ENCODE measurements at regions not wholly inside any gene's neighbourhood (a gene's known extent, or its start where the extent isn't known, plus 50 kb on each side); places are given as distances from the start of the nearest gene placed in this dataset.
A peak's percentile ranks its signal among the peaks of the same experiment; 100 is the strongest.
"Not testable (repeated sequence)": the region's sequence is repeated elsewhere in the genome, so short reads cannot be mapped to it uniquely, and the experiment has no call there.

DNA sequence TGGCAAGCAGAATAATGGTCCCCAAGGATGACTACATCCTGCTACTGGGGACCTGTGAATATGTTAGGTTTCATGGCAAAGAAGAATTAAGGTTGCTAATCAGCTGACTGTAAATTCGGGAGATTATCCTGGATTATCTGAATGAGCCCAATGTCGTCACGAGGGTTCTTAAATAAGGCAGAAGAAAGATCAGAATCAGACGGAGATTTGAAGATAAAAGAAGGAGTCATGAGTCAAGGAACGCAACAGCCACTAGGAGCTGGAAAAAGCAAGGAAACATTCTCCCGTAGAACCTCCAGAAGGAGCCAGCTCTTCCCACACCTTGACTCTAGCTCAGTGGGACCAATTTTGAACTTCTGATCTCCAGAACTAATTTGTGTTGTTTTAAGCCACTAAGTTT lies 82.9 kb upstream of the APBB1IP start:
- Mint-ChIP-seq H3K4me3 (no peak overlapping the region), H3K4me1 (peaks cover 7% of the 10 kb centered on the region)
- no peak for ATAC-seq

DNA sequence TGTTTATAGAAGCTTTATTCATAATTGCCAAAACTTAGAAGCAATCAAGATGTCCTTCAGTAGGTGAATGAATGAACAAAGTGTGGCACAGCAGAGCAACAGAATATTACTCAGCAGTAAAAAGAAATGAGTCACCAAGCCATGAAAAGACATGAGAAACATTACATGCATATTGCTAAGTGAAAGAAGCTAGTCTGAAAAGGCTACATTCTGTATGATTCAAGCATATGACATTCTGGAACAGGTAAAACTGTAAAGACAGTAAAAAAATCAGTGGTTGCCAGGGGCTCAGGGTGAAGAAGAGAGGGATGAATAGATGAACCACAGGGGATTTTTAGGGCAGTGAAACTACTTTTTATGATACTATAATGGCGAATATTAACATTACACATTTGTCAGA lies 80.9 kb upstream of the APBB1IP start:
- H3K27ac Mint-ChIP-seq, result peak overlapping the region in 1 of 2 donors; percentile 15
- H3K4me1 Mint-ChIP-seq, result peaks cover 7% of the 10 kb centered on the region
- H3K27me3 Mint-ChIP-seq, result no peaks in the 10 kb centered on the region
- DNase-seq (no peak), ATAC-seq (peak; percentile 94)
- H3K4me3 Mint-ChIP-seq, result no peak overlapping the region
- no peaks in the 10 kb centered on the region for H3K9me3 Mint-ChIP-seq

More for the DNA sequence above, 82.9 kb upstream of the APBB1IP start:
- Mint-ChIP-seq H3K27ac (no peak overlapping the region), H3K27me3 (no peaks in the 10 kb centered on the region), H3K9me3 (no peaks in the 10 kb centered on the region)
- DNase-seq, result no peak

DNA sequence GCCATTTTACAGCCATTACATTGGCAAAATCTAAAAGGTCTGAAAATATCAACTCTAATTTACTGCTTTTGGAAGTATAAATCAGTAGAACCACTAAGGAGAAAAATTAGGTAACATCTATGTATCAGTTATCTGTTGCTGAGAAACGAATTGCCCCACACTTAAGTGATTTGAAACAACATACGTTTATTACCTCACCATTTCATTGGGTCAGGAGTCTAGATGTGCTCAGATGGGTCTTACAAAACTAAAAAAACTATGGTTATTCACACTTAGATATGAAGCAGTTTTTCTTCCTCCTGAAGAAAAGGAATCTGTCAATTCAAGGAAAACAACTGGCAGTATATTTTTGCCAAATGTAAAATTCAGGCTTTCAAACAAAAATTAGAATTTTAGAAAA lies 80.1 kb upstream of the APBB1IP start:
- ATAC-seq (no peak), DNase-seq (no peak)
- Mint-ChIP-seq H3K9me3 (no peaks in the 10 kb centered on the region), H3K27me3 (no peaks in the 10 kb centered on the region), H3K27ac (no peak overlapping the region), H3K4me3 (no peak overlapping the region), H3K4me1 (peaks cover 7% of the 10 kb centered on the region)

DNA sequence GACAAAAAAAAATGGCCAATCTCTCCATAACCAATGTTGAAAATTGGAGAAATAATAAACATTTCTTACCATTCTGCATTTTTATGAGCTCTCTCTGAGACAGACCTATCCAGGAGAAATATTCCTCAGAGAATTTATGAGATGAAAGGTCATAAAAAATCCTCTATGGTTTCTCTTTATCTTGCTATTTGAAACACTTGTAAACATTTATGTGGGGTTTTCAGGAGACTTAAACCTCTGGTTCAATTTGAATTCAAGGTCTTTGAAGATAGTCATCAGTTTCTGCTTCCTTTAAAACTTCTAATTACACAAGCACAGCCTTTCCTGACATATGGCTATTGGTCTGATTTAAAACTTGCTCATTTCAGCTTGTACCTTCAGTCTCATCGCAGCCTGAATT lies 78.5 kb upstream of the APBB1IP start:
- no peak overlapping the region for H3K27ac Mint-ChIP-seq
- H3K9me3 Mint-ChIP-seq, result no peaks in the 10 kb centered on the region
- H3K4me3 Mint-ChIP-seq, result no peak overlapping the region
- ATAC-seq (no peak), DNase-seq (no peak)
- peaks cover 7% of the 10 kb centered on the region for H3K4me1 Mint-ChIP-seq
- H3K27me3 Mint-ChIP-seq, result no peaks in the 10 kb centered on the region

DNA sequence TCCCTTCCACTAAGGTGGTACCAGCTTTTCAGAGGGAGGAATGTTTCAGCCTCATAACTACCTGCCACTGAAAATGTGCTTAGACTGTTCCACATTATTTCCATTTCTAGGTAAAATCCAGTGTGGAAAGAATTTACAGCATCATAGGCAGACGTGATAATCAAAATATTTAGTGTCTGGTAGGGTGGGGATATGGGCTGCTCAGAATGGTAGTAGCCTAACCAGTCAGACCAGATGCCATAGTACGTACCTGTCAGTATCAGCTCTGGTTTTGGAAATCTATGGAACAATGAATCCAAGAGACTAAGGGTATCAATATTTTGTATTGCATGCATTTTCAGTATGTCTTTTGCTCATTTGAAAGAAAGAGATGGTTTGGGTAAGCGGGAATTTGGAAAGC lies 76.8 kb upstream of the APBB1IP start:
- no peak for ATAC-seq
- H3K27me3 Mint-ChIP-seq, result no peaks in the 10 kb centered on the region
- H3K9me3 Mint-ChIP-seq, result no peaks in the 10 kb centered on the region
- DNase-seq, result no peak
- no peak overlapping the region for H3K4me3 Mint-ChIP-seq
- peaks cover 7% of the 10 kb centered on the region for H3K4me1 Mint-ChIP-seq
- H3K27ac Mint-ChIP-seq, result no peak overlapping the region

DNA sequence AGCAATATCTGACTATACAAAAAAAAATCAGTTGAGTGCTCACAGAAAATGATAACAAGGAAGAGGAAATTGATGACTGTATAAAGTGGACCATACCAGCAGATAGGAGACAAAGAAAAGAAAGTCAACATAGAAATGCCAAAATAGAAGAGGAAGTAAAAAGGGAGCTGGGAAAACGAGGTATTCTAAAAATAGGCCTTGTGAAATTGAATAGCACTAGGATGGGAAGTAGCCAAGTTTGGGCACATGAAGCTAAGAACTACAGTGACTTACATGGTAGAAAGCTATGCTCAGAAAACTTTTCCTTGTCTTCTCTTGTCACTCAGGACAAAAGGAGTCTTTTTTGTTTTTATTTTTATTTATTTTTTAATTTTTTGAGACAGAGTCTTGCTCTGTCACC lies 76.2 kb upstream of the APBB1IP start:
- no peak overlapping the region for H3K4me3 Mint-ChIP-seq
- ATAC-seq (no peak), DNase-seq (no peak)
- H3K27ac Mint-ChIP-seq, result no peak overlapping the region
- peaks cover 0 to 1% of the 10 kb centered on the region in 2 donors for H3K9me3 Mint-ChIP-seq
- H3K27me3 Mint-ChIP-seq, result no peaks in the 10 kb centered on the region
- peaks cover 6% of the 10 kb centered on the region for H3K4me1 Mint-ChIP-seq

DNA sequence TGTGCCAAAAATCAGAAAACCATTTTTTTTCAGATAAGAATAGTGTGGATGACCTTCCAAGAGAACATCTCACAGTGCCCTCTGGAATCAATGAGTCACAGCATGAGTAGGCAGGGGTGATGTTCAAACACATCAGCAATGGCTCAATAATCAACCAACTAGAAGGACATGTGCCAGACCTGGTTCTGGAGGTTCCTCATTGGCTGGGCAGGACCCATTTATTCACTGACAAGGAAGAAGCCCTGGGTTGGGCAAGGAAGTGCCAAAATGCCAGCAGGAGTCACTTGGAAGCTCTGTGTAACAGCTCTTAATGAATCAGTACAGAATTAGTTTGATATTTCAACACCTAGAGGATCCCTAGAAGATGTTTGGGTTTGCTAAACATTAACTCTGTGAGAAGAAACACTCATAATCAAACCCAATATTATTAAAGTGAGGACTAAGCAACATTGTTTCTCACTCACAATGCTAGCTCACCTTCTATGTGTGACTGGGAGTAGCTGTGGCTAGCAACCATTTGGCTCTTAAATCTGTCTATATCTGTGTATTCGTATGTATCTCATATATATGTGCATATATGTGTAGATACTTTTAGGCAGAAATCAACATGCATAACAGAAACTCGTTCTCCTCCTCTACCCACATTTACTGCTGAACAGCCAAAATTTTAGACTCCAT lies 72.3 kb upstream of the APBB1IP start:
- ATAC-seq (no peak), DNase-seq (no peak)
- Mint-ChIP-seq H3K27ac (no peak overlapping the region), H3K27me3 (no peaks in the 10 kb centered on the region), H3K4me3 (no peak overlapping the region), H3K9me3 (peaks cover 0 to 9% of the 10 kb centered on the region in 2 donors), H3K4me1 (no peaks in the 10 kb centered on the region)

DNA sequence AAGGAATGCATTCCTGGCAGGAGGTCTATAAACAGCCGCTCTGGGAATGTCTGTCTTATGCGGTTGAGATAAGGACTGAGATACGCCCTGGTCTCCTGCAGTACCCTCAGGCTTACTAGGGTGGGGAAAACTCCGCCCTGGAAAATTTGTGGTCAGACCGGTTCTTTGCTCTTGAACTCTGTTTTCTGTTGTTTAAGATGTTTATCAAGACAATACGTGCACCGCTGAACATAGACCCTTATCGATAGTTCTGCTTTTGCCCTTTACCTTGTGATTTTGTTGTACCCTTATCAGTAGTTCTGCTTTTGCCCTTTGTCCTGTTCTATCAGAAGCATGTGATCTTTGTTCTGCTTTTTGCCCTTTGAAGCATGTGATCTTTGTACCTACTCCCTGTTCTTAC lies 71.1 kb upstream of the APBB1IP start:
- ATAC-seq, H3K27ac Mint-ChIP-seq, H3K4me1 Mint-ChIP-seq, H3K27me3 Mint-ChIP-seq, H3K4me3 Mint-ChIP-seq, H3K9me3 Mint-ChIP-seq, DNase-seq: not testable (repeated sequence)

DNA sequence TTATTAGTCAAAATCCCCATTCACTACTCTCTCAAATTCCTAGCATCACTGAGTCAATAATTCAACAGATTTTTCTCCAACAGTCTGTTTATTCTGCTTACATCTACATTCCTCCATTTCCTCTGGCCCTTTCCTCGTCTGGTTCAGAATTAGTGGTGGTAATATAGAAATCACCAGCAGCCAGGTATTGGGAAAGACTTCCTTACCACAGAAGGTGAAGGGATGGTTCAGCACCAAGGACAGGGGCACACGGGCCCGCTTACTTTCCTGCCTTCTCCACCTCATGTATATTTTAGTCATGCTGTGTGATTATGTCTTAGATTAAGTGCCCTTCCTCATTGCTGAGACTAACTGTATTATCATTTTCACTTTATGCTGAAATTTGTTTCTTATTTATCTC lies 70.4 kb upstream of the APBB1IP start:
- Mint-ChIP-seq H3K4me1 (no peaks in the 10 kb centered on the region), H3K27me3 (no peaks in the 10 kb centered on the region), H3K9me3 (peaks cover 0 to 9% of the 10 kb centered on the region in 2 donors), H3K4me3 (no peak overlapping the region), H3K27ac (no peak overlapping the region)
- ATAC-seq, result no peak
- DNase-seq, result no peak

DNA sequence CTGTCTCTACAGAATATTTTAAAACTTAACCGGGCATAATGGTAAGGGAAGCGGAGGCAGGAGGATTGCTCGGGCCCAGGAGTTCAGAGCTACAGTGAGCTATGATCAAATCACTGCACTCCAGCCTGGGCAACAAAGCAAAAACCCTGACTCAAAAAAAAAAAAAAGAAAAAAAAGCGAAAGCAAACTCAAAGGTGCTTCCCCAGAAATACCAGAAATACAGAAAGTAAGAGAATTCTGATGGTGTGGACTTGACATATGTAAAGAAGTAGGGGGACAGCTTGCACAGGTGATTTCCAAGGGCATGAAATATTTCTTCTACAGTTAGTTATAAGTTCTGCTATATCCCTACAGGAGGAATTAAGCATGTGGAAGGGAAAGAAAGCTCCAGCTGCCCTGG lies 69.7 kb upstream of the APBB1IP start:
- no peaks in the 10 kb centered on the region for H3K27me3 Mint-ChIP-seq
- no peak for DNase-seq
- no peak for ATAC-seq
- H3K4me1 Mint-ChIP-seq, result no peaks in the 10 kb centered on the region
- peaks cover 0 to 9% of the 10 kb centered on the region in 2 donors for H3K9me3 Mint-ChIP-seq
- H3K27ac Mint-ChIP-seq, result no peak overlapping the region
- no peak overlapping the region for H3K4me3 Mint-ChIP-seq

DNA sequence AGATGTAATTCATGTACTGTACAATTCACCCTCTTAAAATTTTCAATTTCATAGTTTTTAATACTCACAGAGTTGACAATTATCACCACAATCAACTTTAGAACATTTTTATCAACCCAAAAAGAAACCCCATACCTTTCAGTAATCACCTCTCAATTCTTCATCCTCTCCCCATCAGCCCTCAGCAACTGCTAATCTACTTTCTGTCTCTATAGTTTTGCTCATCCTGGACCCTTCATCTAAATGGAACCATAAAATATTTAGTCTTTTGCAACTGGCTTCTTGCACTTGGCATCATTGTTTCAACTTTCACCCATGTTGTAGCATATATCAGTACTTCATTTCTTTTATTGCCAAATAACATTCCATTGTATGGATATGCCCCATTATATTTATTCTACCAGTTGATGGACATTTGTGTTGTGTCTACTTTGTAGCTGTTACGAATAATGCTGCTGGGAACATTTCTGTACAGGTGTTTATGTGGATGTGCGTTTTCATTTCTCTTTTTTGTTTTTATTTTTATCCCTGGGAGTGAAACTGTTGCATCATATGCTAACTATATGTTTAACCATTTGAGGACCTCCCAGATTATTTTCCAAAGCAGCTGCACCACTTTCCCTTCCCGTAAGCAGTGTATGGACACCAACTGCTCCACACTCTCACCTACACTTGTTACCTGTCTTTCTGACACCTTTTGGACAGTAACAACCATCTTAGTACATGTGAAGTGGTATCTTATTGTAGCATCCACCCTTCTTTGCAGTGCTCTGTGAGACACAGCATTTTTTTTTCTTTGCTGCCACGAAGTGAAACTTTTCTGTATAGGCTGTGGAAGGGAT lies 65.4 kb upstream of the APBB1IP start:
- ATAC-seq (no peak), DNase-seq (no peak)
- peaks cover under 1 to 5% of the 10 kb centered on the region in 2 donors for H3K9me3 Mint-ChIP-seq
- no peak overlapping the region for H3K4me3 Mint-ChIP-seq
- H3K27me3 Mint-ChIP-seq, result no peaks in the 10 kb centered on the region
- H3K4me1 Mint-ChIP-seq, result no peaks in the 10 kb centered on the region
- H3K27ac Mint-ChIP-seq, result no peak overlapping the region

DNA sequence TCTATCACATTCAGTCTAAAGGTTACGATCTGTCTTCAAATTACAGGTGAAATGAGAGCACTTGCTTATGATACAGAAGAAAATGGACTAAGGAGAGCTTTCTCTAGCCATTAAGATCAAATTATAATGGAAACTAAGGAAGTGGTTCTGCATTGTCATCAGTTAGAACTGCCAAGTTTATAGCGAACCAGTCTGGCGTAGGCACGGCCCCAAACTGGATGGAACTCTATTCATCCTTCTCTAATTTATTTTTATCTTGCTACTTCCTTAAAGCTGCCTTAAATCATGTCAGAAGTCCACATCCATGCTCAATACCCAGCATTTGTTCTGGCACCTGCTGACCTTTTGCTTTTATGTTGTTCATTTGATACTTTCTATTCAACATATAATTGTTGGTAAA lies 63.7 kb upstream of the APBB1IP start:
- Mint-ChIP-seq H3K27me3 (no peaks in the 10 kb centered on the region), H3K4me1 (no peaks in the 10 kb centered on the region), H3K9me3 (peaks cover 0 to 5% of the 10 kb centered on the region in 2 donors), H3K27ac (no peak overlapping the region), H3K4me3 (no peak overlapping the region)
- DNase-seq, result no peak
- no peak for ATAC-seq

DNA sequence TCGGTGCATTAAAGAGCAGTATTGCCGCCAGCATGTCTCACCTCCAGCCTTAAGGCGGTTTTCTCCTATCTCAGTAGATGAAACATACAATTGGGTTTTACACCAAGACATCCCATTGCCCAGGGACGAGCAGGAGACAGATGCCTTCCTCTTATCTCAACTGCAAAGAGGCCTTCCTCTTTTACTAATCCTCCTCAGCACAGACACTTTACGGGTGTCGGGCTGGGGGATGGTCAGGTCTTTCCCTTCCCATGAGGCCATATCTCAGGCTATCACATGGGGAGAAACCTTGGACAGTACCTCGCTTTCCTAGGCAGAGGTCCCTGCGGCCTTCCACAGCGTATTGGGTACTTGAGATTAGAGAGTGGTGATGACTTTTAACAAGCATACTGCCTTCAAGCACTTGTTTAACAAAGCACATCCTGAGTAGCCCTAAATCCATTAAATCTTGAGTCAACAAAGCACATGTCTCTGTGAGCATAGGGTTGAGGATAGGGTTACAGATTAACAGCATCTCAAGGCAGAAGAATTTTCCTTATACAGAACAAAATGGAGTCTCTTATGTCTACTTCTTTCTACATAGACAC lies 60.8 kb upstream of the APBB1IP start:
- not testable (repeated sequence) for ATAC-seq, H3K4me1 Mint-ChIP-seq, H3K27me3 Mint-ChIP-seq, DNase-seq, H3K9me3 Mint-ChIP-seq, H3K27ac Mint-ChIP-seq, H3K4me3 Mint-ChIP-seq

DNA sequence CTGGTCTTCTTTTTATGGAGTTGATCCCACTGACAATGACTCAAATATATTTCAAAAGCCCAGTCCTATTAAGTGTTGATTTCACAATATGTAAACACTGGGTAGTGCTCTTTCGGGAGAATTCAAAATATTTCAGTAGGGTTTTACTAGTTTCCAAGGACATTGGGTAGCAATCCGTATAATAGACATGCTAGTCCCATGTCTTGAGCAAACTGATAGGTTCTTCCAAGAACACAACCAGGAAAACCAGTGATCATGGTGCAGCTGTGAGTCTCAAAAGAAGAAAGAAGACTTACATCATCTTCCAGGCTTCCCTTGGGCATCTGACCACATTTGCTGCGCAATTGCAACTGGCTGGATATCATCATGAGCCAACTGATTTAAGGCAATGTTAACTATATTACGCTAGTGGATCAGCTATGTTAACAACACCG lies 59.3 kb upstream of the APBB1IP start:
- Mint-ChIP-seq H3K27me3 (no peaks in the 10 kb centered on the region), H3K9me3 (peaks cover 0 to 5% of the 10 kb centered on the region in 2 donors)
- no peak for DNase-seq

DNA sequence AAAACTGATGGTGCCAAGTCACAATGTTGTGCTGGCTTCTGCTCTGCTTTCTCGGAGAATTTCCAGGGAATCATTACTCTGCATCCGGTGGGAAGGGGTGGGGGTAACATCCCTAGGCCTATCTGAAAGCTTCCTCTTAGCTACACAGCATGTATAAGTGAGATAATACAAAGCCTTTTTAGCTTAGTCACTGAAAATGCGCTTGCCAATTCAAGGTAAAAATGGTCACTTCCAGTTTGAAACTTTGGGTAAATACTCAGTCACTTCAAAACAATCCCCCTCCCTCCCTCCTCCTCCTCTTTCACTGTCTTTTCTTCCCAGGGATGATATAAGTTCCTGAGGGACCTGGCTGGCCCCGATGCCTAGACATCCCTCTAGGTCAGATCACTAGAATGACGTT lies 57.3 kb upstream of the APBB1IP start:
- DNase-seq, result no peak
- ATAC-seq, result no peak
- Mint-ChIP-seq H3K27ac (no peak overlapping the region), H3K4me1 (no peaks in the 10 kb centered on the region), H3K4me3 (no peak overlapping the region), H3K27me3 (no peaks in the 10 kb centered on the region), H3K9me3 (peaks cover 0 to 5% of the 10 kb centered on the region in 2 donors)

More for the DNA sequence above, 59.3 kb upstream of the APBB1IP start:
- ATAC-seq, result no peak
- H3K4me1 Mint-ChIP-seq, result no peaks in the 10 kb centered on the region
- H3K27ac Mint-ChIP-seq, result no peak overlapping the region
- H3K4me3 Mint-ChIP-seq, result no peak overlapping the region

DNA sequence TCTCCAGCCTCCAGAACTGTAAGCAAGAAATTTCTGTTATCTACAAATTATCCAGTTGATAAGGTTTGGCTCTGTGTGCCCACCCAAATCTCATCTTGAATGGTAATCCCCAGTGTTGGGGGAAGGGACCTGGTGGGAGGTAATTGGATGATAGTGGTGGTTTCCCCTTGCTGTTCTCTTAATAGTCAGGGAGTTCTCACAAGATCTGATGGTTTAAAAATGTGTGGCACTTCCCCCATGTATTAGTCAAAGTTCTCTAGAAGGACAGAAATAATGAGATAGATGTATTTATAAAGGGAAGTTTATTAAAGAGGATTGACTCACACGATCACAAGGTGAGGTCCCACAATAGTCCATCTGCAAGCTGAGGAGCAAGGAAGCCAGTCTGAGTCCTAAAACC lies 56.2 kb upstream of the APBB1IP start:
- no peaks in the 10 kb centered on the region for H3K27me3 Mint-ChIP-seq
- no peak for DNase-seq
- peak overlapping the region in 1 of 2 donors; percentile 23 for H3K27ac Mint-ChIP-seq
- ATAC-seq, result no peak
- no peak overlapping the region for H3K4me3 Mint-ChIP-seq
- H3K4me1 Mint-ChIP-seq, result no peaks in the 10 kb centered on the region
- H3K9me3 Mint-ChIP-seq, result no peaks in the 10 kb centered on the region
